Kidney epithelial cell (primary cell): ENCODE measurements at regions not wholly inside any gene's neighbourhood (a gene's known extent, or its start where the extent isn't known, plus 50 kb on each side); places are given as distances from the start of the nearest gene placed in this dataset.

Source experiments
- DNase-seq: peaks from one replicate; pipeline ENCODE4 v3.0.0-alpha.2; 2010; ENCODE audit warnings: low read depth
- H3K27me3 ChIP-seq: 2 replicates; pipeline ENCODE4 v1.6.0; 2011; ENCODE audit warnings: low read length; ENCODE audit not compliant: control insufficient read depth, insufficient read depth
- H3K36me3 ChIP-seq: 2 replicates; pipeline ENCODE4 v1.5.1; 2011; ENCODE audit warnings: low read length; ENCODE audit not compliant: control insufficient read depth, insufficient read depth
- H3K4me3 ChIP-seq: 2 replicates; pipeline ENCODE4 v1.5.1; 2011; ENCODE audit warnings: low read depth, mild to moderate bottlenecking, control low read depth, low read length
- TF ChIP-seq, protein P1 (sequence below): IDR thresholded peaks from 2 replicates; pipeline ENCODE4 v1.5.1; 2011; ENCODE audit warnings: mild to moderate bottlenecking, moderate library complexity, low read length, control low read depth, inconsistent platforms; ENCODE audit not compliant: insufficient read depth, poor library complexity, severe bottlenecking

DNA sequence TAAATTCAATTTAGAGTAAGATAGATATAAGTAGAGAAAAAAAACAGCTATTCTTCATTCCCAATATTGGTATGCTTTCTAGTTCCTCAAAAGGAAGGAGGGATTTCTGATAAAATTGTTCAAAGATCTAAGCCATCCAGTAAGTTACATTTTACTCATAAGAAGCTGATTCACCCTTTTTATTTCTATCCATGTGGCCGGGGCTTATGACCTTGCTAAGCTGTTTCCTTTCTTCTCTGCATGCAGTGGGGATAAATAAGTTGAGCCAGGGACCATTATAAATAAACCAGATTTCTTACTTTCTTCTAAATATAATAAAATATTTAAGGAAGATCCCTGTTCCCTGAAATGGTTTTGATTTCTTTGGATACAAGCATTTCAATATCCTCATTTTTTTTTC is 502.3 kb downstream of the PDHA2 start:
- H3K36me3 ChIP-seq, result no peaks in the 10 kb centered on the region
- no peaks in the 10 kb centered on the region for H3K27me3 ChIP-seq
- TF ChIP-seq, protein P1, sequence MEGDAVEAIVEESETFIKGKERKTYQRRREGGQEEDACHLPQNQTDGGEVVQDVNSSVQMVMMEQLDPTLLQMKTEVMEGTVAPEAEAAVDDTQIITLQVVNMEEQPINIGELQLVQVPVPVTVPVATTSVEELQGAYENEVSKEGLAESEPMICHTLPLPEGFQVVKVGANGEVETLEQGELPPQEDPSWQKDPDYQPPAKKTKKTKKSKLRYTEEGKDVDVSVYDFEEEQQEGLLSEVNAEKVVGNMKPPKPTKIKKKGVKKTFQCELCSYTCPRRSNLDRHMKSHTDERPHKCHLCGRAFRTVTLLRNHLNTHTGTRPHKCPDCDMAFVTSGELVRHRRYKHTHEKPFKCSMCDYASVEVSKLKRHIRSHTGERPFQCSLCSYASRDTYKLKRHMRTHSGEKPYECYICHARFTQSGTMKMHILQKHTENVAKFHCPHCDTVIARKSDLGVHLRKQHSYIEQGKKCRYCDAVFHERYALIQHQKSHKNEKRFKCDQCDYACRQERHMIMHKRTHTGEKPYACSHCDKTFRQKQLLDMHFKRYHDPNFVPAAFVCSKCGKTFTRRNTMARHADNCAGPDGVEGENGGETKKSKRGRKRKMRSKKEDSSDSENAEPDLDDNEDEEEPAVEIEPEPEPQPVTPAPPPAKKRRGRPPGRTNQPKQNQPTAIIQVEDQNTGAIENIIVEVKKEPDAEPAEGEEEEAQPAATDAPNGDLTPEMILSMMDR, result no peak
- no peak overlapping the region for H3K4me3 ChIP-seq
- no peak for DNase-seq

DNA sequence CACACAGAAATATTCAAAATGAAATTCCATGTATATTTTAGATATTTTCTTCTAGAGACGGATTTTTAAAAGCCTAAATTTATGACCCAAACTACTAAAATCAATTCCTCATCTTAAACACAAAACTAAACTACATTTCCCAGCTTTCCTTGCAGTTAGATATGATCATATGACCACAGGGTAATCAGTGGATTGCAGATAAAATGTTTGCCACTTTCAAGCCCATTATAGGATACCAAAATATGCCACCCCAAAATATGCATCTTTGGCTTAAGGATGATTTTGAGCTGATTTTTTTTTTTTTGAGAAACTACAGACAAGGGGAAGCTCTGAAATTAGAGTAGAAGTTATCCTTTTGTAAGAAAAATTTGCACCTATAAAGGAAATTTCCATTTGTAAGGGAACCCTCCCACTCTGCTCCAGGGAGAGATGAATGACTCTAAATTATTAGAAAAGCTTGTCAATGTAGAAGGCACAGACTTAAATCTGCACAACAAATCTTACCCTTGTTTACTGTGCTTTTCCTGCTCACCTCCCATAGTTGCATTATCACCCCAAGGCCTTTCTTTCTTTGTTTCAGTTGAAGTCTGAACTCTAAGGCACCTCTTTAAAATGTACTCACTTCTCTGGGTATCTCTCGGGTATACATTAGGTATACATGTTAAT is 503.0 kb downstream of the PDHA2 start:
- H3K4me3 ChIP-seq, result no peak overlapping the region
- no peaks in the 10 kb centered on the region for H3K36me3 ChIP-seq
- no peaks in the 10 kb centered on the region for H3K27me3 ChIP-seq
- TF ChIP-seq, protein P1, result no peak
- DNase-seq, result no peak

DNA sequence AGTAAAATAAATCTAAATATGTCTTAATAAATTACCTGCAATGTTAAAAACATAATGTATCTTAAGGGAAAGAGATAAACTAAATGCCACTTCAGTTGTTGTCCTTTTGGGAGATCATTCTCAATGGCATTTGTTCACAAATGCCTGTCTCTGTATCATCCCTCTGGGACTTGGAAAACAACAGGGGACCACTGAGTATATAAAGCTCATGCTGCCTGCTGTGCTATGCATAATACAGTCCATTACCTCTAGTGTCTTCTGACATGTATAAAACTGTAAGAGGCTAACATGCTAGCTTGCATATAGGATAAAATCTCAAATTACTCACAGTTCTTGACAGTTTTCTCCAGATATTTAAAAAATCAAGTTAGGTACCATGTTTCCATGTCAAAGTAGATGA is 503.9 kb downstream of the PDHA2 start:
- TF ChIP-seq, protein P1, result no peak
- no peak for DNase-seq
- Histone ChIP-seq H3K36me3 (no peaks in the 10 kb centered on the region), H3K27me3 (no peaks in the 10 kb centered on the region), H3K4me3 (no peak overlapping the region)

DNA sequence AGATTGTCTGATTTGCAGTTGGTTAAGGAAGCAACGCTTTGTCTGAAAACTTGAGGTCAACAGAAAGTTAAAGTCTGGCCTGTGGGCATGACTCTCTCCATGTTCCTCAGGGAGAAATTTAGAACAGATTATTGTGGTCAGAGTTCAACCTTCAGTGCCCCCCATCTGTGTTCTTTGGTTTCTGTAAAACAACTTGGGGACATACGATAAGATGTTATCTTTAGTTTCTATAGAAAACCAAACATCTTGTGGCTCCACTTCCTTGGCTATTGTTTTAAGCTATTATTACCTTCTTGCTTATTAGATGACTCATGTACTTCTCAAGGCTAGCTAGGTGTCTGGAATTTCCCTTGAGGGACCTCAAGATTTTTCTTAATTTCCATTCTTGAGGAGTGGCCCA is 507.7 kb downstream of the PDHA2 start:
- H3K27me3 ChIP-seq, result no peaks in the 10 kb centered on the region
- TF ChIP-seq, protein P1, result no peak
- H3K36me3 ChIP-seq, result no peaks in the 10 kb centered on the region
- H3K4me3 ChIP-seq, result no peak overlapping the region
- no peak for DNase-seq

DNA sequence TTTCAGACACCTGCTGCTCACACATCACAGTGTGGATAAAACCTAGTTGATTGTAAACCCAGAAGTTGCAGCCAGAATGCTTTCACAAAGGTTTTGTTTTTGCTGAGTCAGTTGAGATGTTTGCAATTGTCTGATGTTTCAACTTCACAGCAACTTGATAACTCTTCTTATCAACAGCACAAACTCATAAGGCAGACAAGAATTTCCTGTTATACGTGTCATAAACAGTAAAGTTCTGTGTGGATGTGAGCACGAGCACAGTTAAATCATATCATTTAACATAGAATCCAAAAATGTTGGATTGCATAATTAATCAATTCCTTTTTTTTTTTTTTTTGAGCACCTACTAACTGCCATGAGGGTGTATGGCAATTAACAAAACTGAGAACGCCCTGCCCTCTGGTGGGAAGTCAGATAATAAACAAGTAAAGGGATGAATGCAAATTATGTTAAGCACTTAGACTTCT is 512.2 kb downstream of the PDHA2 start:
- Histone ChIP-seq H3K27me3 (no peaks in the 10 kb centered on the region), H3K4me3 (no peak overlapping the region), H3K36me3 (no peaks in the 10 kb centered on the region)
- TF ChIP-seq, protein P1, result peak; percentile 32
- DNase-seq, result no peak
